SH-SY5Y (cell line): ENCODE measurements at regions not wholly inside any gene's neighbourhood (a gene's known extent, or its start where the extent isn't known, plus 50 kb on each side); places are given as distances from the start of the nearest gene placed in this dataset.

ENCODE experiments used
- GATA2 ChIP-seq: IDR thresholded peaks from 2 replicates; pipeline ENCODE4 v1.6.1; 2011; ENCODE audit warnings: mild to moderate bottlenecking, low read depth, low read length
- GATA3 ChIP-seq: IDR thresholded peaks from 2 replicates; pipeline ENCODE4 v1.6.1; 2011; ENCODE audit warnings: low read depth, mild to moderate bottlenecking, low read length, moderate library complexity

DNA sequence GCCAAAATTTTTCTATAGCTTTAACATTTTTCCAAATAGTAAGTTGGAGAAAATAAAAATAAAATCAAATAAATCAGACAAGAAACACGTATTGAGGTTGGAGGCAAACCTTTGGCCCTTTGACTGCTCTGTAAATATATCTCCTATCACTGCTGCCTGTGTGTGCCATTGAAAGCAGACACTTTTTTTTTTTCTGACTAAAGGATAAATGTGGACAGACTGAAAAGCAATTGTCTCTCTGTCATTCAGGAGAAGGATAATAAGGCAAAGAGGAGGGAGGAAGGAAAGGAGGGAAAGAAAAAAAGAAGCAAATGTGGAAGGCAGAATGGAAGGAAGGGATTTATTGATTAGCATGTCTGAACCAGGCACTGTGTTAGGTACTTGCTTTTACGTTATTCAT, 85.2 kb upstream of the SULF2 start:
- no peak for TF ChIP-seq GATA2
- no peak for TF ChIP-seq GATA3
